ENCODE measurements at regions not wholly inside any gene's neighbourhood (a gene's known extent, or its start where the extent isn't known, plus 50 kb on each side); places are given as distances from the start of the nearest gene placed in this dataset.

DNA sequence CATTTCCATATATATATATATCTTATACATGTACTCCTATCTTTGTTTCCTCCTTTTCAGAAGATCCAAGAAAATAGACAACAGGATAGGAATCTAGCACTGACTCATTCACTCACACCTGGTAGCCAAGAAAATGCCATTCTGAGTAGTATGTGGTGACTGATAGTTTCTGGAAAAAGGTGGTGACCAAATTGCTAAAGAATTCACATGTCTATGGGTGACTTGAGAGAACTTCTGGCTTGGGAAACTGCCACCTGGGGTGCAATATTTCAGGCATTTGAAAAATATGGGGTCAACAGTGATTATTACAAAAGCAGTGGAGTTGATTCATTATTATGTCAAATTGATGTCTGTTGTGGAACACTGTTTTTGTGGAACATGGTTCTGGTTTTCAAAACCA, 605.1 kb downstream of the PCDH18 start:
- no peaks in the 10 kb centered on the region for H3K9me2 ChIP-seq (replicated peaks; ENCODE audit: control insufficient read depth, low read length)
- no peaks in the 10 kb centered on the region for H4K20me1 ChIP-seq (ENCODE audit: control insufficient read depth, insufficient read depth, low read depth, low read length)
- no peaks in the 10 kb centered on the region for H3K36me3 ChIP-seq (ENCODE audit: control insufficient read depth, low read length)
- no peak overlapping the region for H3K27ac ChIP-seq (ENCODE audit: low read depth, low read length)
- H3K79me2 ChIP-seq (ENCODE audit: control insufficient read depth, low read length), result no peaks in the 10 kb centered on the region
- H3K27me3 ChIP-seq (ENCODE audit: control insufficient read depth, low read length), result no peaks in the 10 kb centered on the region
- H3K4me1 ChIP-seq (ENCODE audit: control insufficient read depth, low read length), result no peaks in the 10 kb centered on the region
- TF ChIP-seq, protein P1, sequence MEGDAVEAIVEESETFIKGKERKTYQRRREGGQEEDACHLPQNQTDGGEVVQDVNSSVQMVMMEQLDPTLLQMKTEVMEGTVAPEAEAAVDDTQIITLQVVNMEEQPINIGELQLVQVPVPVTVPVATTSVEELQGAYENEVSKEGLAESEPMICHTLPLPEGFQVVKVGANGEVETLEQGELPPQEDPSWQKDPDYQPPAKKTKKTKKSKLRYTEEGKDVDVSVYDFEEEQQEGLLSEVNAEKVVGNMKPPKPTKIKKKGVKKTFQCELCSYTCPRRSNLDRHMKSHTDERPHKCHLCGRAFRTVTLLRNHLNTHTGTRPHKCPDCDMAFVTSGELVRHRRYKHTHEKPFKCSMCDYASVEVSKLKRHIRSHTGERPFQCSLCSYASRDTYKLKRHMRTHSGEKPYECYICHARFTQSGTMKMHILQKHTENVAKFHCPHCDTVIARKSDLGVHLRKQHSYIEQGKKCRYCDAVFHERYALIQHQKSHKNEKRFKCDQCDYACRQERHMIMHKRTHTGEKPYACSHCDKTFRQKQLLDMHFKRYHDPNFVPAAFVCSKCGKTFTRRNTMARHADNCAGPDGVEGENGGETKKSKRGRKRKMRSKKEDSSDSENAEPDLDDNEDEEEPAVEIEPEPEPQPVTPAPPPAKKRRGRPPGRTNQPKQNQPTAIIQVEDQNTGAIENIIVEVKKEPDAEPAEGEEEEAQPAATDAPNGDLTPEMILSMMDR (IDR thresholded peaks at IDR 0.05; ENCODE audit: low read depth, low read length, poor library complexity, severe bottlenecking), result no peak
- no peak for TF ChIP-seq EZH2phosphoT487 (IDR thresholded peaks at IDR 0.05; ENCODE audit: borderline replicate concordance, low read length)
- H3F3A ChIP-seq (ENCODE audit: control insufficient read depth, insufficient read depth), result no peaks in the 10 kb centered on the region
- H3K4me2 ChIP-seq (ENCODE audit: low read length), result no peak overlapping the region
- H3K4me3 ChIP-seq (ENCODE audit: low read length), result no peak overlapping the region
- H3K9me3 ChIP-seq (ENCODE audit: control insufficient read depth, insufficient read depth, low read length), result no peaks in the 10 kb centered on the region

DNA sequence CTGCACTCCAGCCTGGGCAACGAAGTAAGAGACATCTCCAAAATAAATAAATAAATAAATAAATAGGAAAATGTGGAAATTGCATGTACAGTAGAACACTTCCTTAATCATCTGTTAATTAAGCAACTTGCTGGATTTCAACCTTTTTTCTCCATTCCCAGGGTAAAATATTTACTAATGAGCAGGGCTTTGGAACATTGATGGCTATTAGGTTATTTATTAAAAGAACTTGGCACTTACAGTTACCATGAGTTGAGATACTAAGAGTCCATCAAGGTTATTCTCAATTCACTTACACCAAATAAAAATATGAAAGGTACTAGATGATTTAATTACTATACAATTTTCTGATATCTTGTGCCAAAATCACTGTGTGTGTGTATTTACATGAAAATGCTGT, 607.1 kb downstream of the PCDH18 start:
- H3K36me3 ChIP-seq (ENCODE audit: control insufficient read depth, low read length), result no peaks in the 10 kb centered on the region
- no peaks in the 10 kb centered on the region for H3F3A ChIP-seq (ENCODE audit: control insufficient read depth, insufficient read depth)
- no peaks in the 10 kb centered on the region for H3K4me1 ChIP-seq (ENCODE audit: control insufficient read depth, low read length)
- H3K27ac ChIP-seq (ENCODE audit: low read depth, low read length), result no peak overlapping the region
- no peaks in the 10 kb centered on the region for H3K9me3 ChIP-seq (ENCODE audit: control insufficient read depth, insufficient read depth, low read length)
- H3K27me3 ChIP-seq (ENCODE audit: control insufficient read depth, low read length), result no peaks in the 10 kb centered on the region
- no peaks in the 10 kb centered on the region for H3K79me2 ChIP-seq (ENCODE audit: control insufficient read depth, low read length)
- H3K9me2 ChIP-seq (replicated peaks; ENCODE audit: control insufficient read depth, low read length), result no peaks in the 10 kb centered on the region
- H3K4me3 ChIP-seq (ENCODE audit: low read length), result no peak overlapping the region
- no peaks in the 10 kb centered on the region for H4K20me1 ChIP-seq (ENCODE audit: control insufficient read depth, insufficient read depth, low read depth, low read length)
- H3K4me2 ChIP-seq (ENCODE audit: low read length), result no peak overlapping the region
- TF ChIP-seq, protein P1 (IDR thresholded peaks at IDR 0.05; ENCODE audit: low read depth, low read length, poor library complexity, severe bottlenecking), result no peak
- no peak for TF ChIP-seq EZH2phosphoT487 (IDR thresholded peaks at IDR 0.05; ENCODE audit: borderline replicate concordance, low read length)

DNA sequence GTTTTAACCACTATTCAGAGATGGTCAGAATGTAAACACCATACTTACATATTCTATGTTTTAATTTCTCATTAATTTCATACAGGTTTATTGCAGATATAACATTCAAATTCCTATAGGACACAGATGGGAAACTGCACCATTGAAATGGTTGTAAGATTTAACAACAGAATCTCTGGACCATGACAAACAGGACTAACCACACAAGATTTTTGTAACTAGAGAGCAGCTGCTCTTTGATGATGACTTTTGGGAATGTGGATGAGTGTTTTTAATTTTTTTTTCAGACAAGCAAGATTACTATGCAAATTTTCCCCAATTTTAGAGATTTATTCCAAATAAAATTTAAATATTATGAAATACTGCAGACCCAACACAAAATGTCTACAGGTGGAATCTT, 610.2 kb downstream of the PCDH18 start:
- Histone ChIP-seq H3K9me2 (replicated peaks; ENCODE audit: control insufficient read depth, low read length) (no peaks in the 10 kb centered on the region), H3K4me3 (ENCODE audit: low read length) (no peak overlapping the region), H4K20me1 (ENCODE audit: control insufficient read depth, insufficient read depth, low read depth, low read length) (no peaks in the 10 kb centered on the region), H3K27ac (ENCODE audit: low read depth, low read length) (no peak overlapping the region), H3K4me1 (ENCODE audit: control insufficient read depth, low read length) (no peaks in the 10 kb centered on the region), H3F3A (ENCODE audit: control insufficient read depth, insufficient read depth) (no peaks in the 10 kb centered on the region), H3K27me3 (ENCODE audit: control insufficient read depth, low read length) (no peaks in the 10 kb centered on the region), H3K4me2 (ENCODE audit: low read length) (no peak overlapping the region), H3K9me3 (ENCODE audit: control insufficient read depth, insufficient read depth, low read length) (no peaks in the 10 kb centered on the region), H3K36me3 (ENCODE audit: control insufficient read depth, low read length) (no peaks in the 10 kb centered on the region), H3K79me2 (ENCODE audit: control insufficient read depth, low read length) (no peaks in the 10 kb centered on the region)
- TF ChIP-seq, protein P1 (IDR thresholded peaks at IDR 0.05; ENCODE audit: low read depth, low read length, poor library complexity, severe bottlenecking), result no peak
- no peak for TF ChIP-seq EZH2phosphoT487 (IDR thresholded peaks at IDR 0.05; ENCODE audit: borderline replicate concordance, low read length)
